PC-9 (cell line): ENCODE measurements at regions not wholly inside any gene's neighbourhood (a gene's known extent, or its start where the extent isn't known, plus 50 kb on each side); places are given as distances from the start of the nearest gene placed in this dataset.
"Not testable (repeated sequence)": the region's sequence is repeated elsewhere in the genome, so short reads cannot be mapped to it uniquely, and the experiment has no call there.

Source experiments
- BruUV-seq: library from RNA; stranded (reverse); fragments of 400-500 nt; replicated peaks from 2 replicates; lab custom pipeline; 2021; lab: Mats Ljungman, UMichigan
- CTCF ChIA-PET: fragments of 300-600 bp; sonication (Branson Sonifier 250); formaldehyde crosslinking; loops from one replicate; lab custom pipeline; 2022; ENCODE audit warnings: antibody characterized with exemption; lab: Charles Lee
- POLR2A ChIA-PET: fragments of 300-600 bp; sonication (Branson Sonifier 250); formaldehyde crosslinking; loops from one replicate; lab custom pipeline; 2022; ENCODE audit warnings: antibody characterized with exemption; ENCODE audit not compliant: unreplicated experiment; lab: Charles Lee
- DNase-seq, 2 experiments: peaks; one replicate each; pipeline versions ENCODE4 v3.0.0 to v3.0.0-alpha.2; 2015 to 2022; ENCODE audit warnings: mixed read lengths in 1 of 2
- H2AFZ ChIP-seq: fragments of 200-600 bp; sonication (generic); 2 replicates; pipeline ENCODE4 v1.8.1; 2017; ENCODE audit warnings: antibody characterized with exemption
- H3F3A ChIP-seq: fragments of 200-600 bp; sonication (generic); 2 replicates; pipeline ENCODE4 v1.8.1; 2017; ENCODE audit warnings: antibody characterized with exemption, mild to moderate bottlenecking, low read depth; ENCODE audit not compliant: insufficient read depth
- H3K27ac ChIP-seq: fragments of 200-600 bp; sonication (generic); 2 replicates; pipeline ENCODE4 v1.6.1; 2016; ENCODE audit warnings: mixed run types
- H3K27me3 ChIP-seq: fragments of 200-600 bp; sonication (generic); 2 replicates; pipeline ENCODE4 v1.6.1; 2016; ENCODE audit warnings: low read depth, mixed run types; ENCODE audit not compliant: insufficient read depth
- H3K36me3 ChIP-seq: fragments of 200-600 bp; sonication (generic); 2 replicates; pipeline ENCODE4 v1.6.1; 2016; ENCODE audit warnings: low read depth, mixed run types
- H3K4me1 ChIP-seq: fragments of 200-600 bp; sonication (generic); replicated peaks from 2 replicates; pipeline ENCODE4 v1.6.1; 2016; ENCODE audit warnings: mixed run types; ENCODE audit not compliant: insufficient read depth
- H3K4me2 ChIP-seq: fragments of 200-600 bp; sonication (generic); 2 replicates; pipeline ENCODE4 v1.6.1; 2017; ENCODE audit warnings: mixed run types
- H3K4me3 ChIP-seq: fragments of 200-600 bp; sonication (generic); 2 replicates; pipeline ENCODE4 v1.6.1; 2016; ENCODE audit warnings: mixed run types
- H3K79me2 ChIP-seq: fragments of 200-600 bp; sonication (generic); 2 replicates; pipeline ENCODE4 v1.6.1; 2017; ENCODE audit warnings: low read depth, mixed run types
- H3K9me2 ChIP-seq: fragments of 200-600 bp; sonication (generic); 2 replicates; pipeline ENCODE4 v1.8.1; 2017; ENCODE audit warnings: mild to moderate bottlenecking; ENCODE audit not compliant: insufficient read depth
- H3K9me3 ChIP-seq: fragments of 200-600 bp; sonication (generic); 2 replicates; pipeline ENCODE4 v1.8.1; 2016; ENCODE audit warnings: low read depth; ENCODE audit not compliant: insufficient read depth
- H4K20me1 ChIP-seq: fragments of 200-600 bp; sonication (generic); 2 replicates; pipeline ENCODE4 v1.8.1; 2017; ENCODE audit not compliant: insufficient read depth
- CTCF ChIP-seq: fragments of 200-600 bp; sonication (generic); conservative IDR thresholded peaks from 2 replicates; pipeline ENCODE4 v1.6.1; 2017; ENCODE audit warnings: mixed run types, antibody characterized with exemption, mild to moderate bottlenecking, moderate library complexity
- EZH2 ChIP-seq: fragments of 200-600 bp; sonication (generic); IDR thresholded peaks from 2 replicates; pipeline ENCODE4 v1.8.0; 2017; ENCODE audit warnings: antibody characterized with exemption, low read depth
- intact Hi-C: fragments of 100-400 bp; cut with micrococcal nuclease; formaldehyde crosslinking; loops from one replicate; pipeline ENCODE4 v1.10.0; 2022; ENCODE audit not compliant: unreplicated experiment

- H3K4me1 ChIP-seq, result no peaks in the 10 kb centered on the region
Observed at GRCh38 chr14:39665075-39665475, 232.8 kb upstream of the FBXO33 start.

GRCh38 chr14:39664646-39665045 lies 232.4 kb upstream of the FBXO33 start:
- no TSS peak for BruUV-seq
- Histone ChIP-seq H2AFZ (no peak overlapping the region), H3K36me3 (no peaks in the 10 kb centered on the region), H3K4me2 (no peak overlapping the region), H3F3A (no peaks in the 10 kb centered on the region), H3K79me2 (no peaks in the 10 kb centered on the region), H3K9me3 (no peaks in the 10 kb centered on the region), H3K4me1 (no peaks in the 10 kb centered on the region), H4K20me1 (no peaks in the 10 kb centered on the region), H3K27ac (no peak overlapping the region), H3K27me3 (no peaks in the 10 kb centered on the region), H3K4me3 (no peak overlapping the region), H3K9me2 (no peaks in the 10 kb centered on the region)
- TF ChIP-seq EZH2 (no peak), CTCF (no peak)
- DNase-seq, result no peak
- ChIA-PET CTCF (no interaction called here), POLR2A (no interaction called here)
- intact Hi-C loops, result no loop called here

More at GRCh38 chr14:39665075-39665475, 232.8 kb upstream of the FBXO33 start:
- intact Hi-C loops, result no loop called here
- Histone ChIP-seq H3K27ac (no peak overlapping the region), H2AFZ (no peak overlapping the region), H3K9me2 (no peaks in the 10 kb centered on the region), H3K4me2 (no peak overlapping the region), H3F3A (no peaks in the 10 kb centered on the region), H4K20me1 (no peaks in the 10 kb centered on the region), H3K27me3 (no peaks in the 10 kb centered on the region), H3K79me2 (no peaks in the 10 kb centered on the region), H3K9me3 (no peaks in the 10 kb centered on the region), H3K36me3 (no peaks in the 10 kb centered on the region), H3K4me3 (no peak overlapping the region)
- TF ChIP-seq EZH2 (no peak), CTCF (no peak)
- ChIA-PET POLR2A (no interaction called here), CTCF (no interaction called here)
- DNase-seq, result no peak
- BruUV-seq, result no TSS peak

GRCh38 chr14:39641224-39641623 lies 209.0 kb upstream of the FBXO33 start:
- intact Hi-C loops, result no loop called here

GRCh38 chr14:39639009-39639408 lies 206.8 kb upstream of the FBXO33 start:
- H3K4me2 ChIP-seq, H2AFZ ChIP-seq, CTCF ChIA-PET, intact Hi-C loops, H3K9me2 ChIP-seq, POLR2A ChIA-PET, BruUV-seq, H3K4me1 ChIP-seq, H3F3A ChIP-seq, H3K36me3 ChIP-seq, H3K9me3 ChIP-seq, H3K27ac ChIP-seq, H3K4me3 ChIP-seq, DNase-seq, H4K20me1 ChIP-seq, H3K79me2 ChIP-seq, H3K27me3 ChIP-seq: not testable (repeated sequence)

More at GRCh38 chr14:39641224-39641623, 209.0 kb upstream of the FBXO33 start:
- no peaks in the 10 kb centered on the region for H3K4me1 ChIP-seq
- H3K27me3 ChIP-seq, result no peaks in the 10 kb centered on the region
- no peak for TF ChIP-seq EZH2
- TF ChIP-seq CTCF, result no peak
- no peaks in the 10 kb centered on the region for H3K79me2 ChIP-seq
- no peak for DNase-seq
- H3F3A ChIP-seq, result no peaks in the 10 kb centered on the region
- H3K9me3 ChIP-seq, result no peaks in the 10 kb centered on the region
- H2AFZ ChIP-seq, result no peak overlapping the region
- no peaks in the 10 kb centered on the region for H3K36me3 ChIP-seq
- no peak overlapping the region for H3K4me3 ChIP-seq
- H4K20me1 ChIP-seq, result no peaks in the 10 kb centered on the region
- ChIA-PET CTCF (no interaction called here), POLR2A (no interaction called here)
- H3K9me2 ChIP-seq, result no peaks in the 10 kb centered on the region
- no TSS peak for BruUV-seq
- H3K4me2 ChIP-seq, result no peak overlapping the region
- no peak overlapping the region for H3K27ac ChIP-seq
